ENCODE measurements at regions not wholly inside any gene's neighbourhood (a gene's known extent, or its start where the extent isn't known, plus 50 kb on each side); places are given as distances from the start of the nearest gene placed in this dataset.

DNA sequence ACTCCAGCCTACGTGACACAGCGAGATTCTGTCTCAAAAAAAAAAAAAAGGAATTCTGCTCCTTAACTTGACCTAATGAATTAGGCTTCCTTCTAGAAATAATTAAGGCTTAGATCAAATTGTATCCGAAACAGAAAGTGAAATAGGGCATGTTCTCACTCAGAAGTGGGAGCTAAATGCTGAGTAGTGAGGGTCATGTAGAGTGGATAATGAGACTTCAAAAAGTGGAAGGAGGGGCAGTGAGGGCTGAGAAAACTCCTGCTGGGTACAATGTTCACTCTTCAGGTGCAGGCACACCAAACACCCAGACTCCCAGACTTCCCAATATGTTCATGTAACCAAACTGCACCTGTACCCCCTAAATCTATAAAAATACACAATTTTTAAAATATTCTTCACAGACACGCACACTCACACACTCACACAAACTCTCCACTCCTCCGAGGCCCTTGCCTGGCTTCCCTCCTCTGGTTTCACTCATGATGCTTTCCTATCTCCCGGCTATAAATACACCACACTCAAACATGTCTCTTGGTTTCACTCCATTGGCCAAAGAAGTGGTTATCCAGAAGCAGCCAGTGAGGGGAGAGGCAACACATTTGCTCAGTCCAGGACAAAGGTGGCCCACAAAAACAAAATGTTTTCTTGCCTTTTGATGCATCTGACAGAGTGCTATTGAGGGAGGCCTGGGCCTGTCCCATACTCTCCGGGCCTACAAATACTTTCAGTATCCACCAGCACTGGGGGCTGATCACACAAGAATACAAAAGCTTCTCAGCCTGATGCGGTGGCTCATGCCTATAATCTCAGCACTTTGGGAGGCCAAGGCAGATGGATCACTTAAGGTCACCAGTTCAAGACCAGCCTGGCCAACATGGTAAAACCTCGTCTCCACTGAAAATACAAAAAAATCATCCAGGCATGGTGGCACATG is 249.2 kb downstream of the TOMM20 start:
- no peak for DNase-seq (ENCODE audit: low spot score)

GRCh38 chr1:234878288-234878687 is 250.3 kb downstream of the TOMM20 start:
- DNase-seq (ENCODE audit: low spot score) = no peak

- no peak for DNase-seq (ENCODE audit: low spot score)
Measured at GRCh38 chr1:234877761-234878160, 250.9 kb downstream of the TOMM20 start.

GRCh38 chr1:234875953-234876855 is 252.4 kb downstream of the TOMM20 start:
- peak; percentile 35 for DNase-seq (ENCODE audit: low spot score)

DNA sequence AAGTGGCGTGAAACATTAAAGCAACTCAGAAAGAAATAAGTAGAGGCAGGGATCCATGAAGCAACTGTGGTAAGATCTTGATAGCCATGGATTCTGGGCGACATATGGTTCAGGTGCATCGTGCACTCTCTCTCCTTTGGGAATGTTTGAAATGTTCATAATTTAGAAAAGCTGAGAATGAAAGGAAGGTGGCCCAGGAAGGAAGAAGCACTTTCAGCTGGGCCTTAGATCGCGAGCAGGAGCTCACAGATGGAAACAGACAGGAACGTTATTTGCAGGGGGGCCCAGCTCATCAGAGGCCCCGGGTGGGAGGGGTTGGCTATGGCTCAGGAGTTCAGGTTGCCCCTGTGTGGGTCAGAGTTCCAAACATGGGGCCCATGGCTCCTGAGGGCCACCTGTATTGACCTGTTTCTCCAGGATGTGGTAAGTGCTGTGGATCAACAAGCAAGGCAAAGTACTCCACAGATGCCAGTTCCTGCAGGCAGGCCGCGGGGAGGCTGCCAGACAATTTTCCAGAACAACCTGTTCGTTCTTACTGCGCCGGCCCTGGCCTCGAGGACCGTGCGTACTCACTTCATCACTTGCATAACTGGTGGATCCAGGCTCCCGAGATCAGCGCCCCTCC is 253.2 kb downstream of the TOMM20 start:
- no peak for DNase-seq (ENCODE audit: low spot score)

GRCh38 chr1:234874291-234875288 is 254.0 kb downstream of the TOMM20 start:
- DNase-seq (ENCODE audit: low spot score) = no peak

GRCh38 chr1:234871710-234872271 is 256.8 kb downstream of the TOMM20 start:
- DNase-seq (ENCODE audit: low spot score) = no peak

GRCh38 chr1:234871039-234871709 is 257.5 kb downstream of the TOMM20 start:
- DNase-seq (ENCODE audit: low spot score) = no peak

- no peak for DNase-seq (ENCODE audit: low spot score)
Measured at GRCh38 chr1:234870020-234870981, 258.3 kb downstream of the TOMM20 start.

GRCh38 chr1:234869182-234870019 is 259.2 kb downstream of the TOMM20 start:
- no peak for DNase-seq (ENCODE audit: low spot score)

- no peak for DNase-seq (ENCODE audit: low spot score)
Measured at GRCh38 chr1:234868296-234869147, 258.5 kb upstream of the IRF2BP2 start.

GRCh38 chr1:234866007-234866866 is 256.3 kb upstream of the IRF2BP2 start:
- DNase-seq (ENCODE audit: low spot score) = peak; percentile 93

- DNase-seq (ENCODE audit: low spot score) = no peak
Measured at GRCh38 chr1:234865171-234866006, 255.4 kb upstream of the IRF2BP2 start.

GRCh38 chr1:234864116-234864515 is 254.1 kb upstream of the IRF2BP2 start:
- no peak for DNase-seq (ENCODE audit: low spot score)

- DNase-seq (ENCODE audit: low spot score) = peak; percentile 67
Measured at GRCh38 chr1:234863551-234863971, 253.6 kb upstream of the IRF2BP2 start.

All from AG20443 (cell line).